GM10248 (cell line): ENCODE measurements at regions not wholly inside any gene's neighbourhood (a gene's known extent, or its start where the extent isn't known, plus 50 kb on each side); places are given as distances from the start of the nearest gene placed in this dataset.

ENCODE experiments used
- CTCF ChIA-PET: fragments of 300-600 bp; sonication (Branson Sonifier 250); formaldehyde crosslinking; extraction: SDS; loops from one replicate; lab custom pipeline; 2021; ENCODE audit warnings: antibody characterized with exemption; lab: Yijun Ruan, JAX
- POLR2A ChIA-PET: fragments of 350-650 bp; sonication (Branson Sonifier 250); formaldehyde crosslinking; extraction: SDS; loops from one replicate; lab custom pipeline; 2020; ENCODE audit warnings: antibody characterized with exemption; lab: Yijun Ruan, JAX
- DNase-seq: peaks from one replicate; pipeline ENCODE4 v3.0.0; 2012; ENCODE audit errors: extremely low spot score
- CTCF ChIP-seq: IDR thresholded peaks from 2 replicates; pipeline ENCODE4 v1.5.1; 2012; ENCODE audit warnings: mild to moderate bottlenecking, low read depth; ENCODE audit errors: extremely low read depth, missing control alignments, control extremely low read depth

GRCh38 chr22:49078076-49078710 is 749.5 kb downstream of the BRD1 start:
- TF ChIP-seq CTCF = no peak
- DNase-seq = no peak
- CTCF ChIA-PET = no interaction called here
- POLR2A ChIA-PET = no interaction called here

GRCh38 chr22:49077586-49077985 is 750.1 kb downstream of the BRD1 start:
- POLR2A ChIA-PET = no interaction called here

GRCh38 chr22:49077036-49077393 is 750.7 kb downstream of the BRD1 start:
- TF ChIP-seq CTCF = no peak
- DNase-seq = no peak
- POLR2A ChIA-PET = no interaction called here
- CTCF ChIA-PET = no interaction called here

More at GRCh38 chr22:49077586-49077985, 750.1 kb downstream of the BRD1 start:
- DNase-seq = no peak
- CTCF ChIA-PET = no interaction called here
- TF ChIP-seq CTCF = no peak

GRCh38 chr22:49076300-49077035 is 751.2 kb downstream of the BRD1 start:
- ChIA-PET POLR2A (no interaction called here), CTCF (no interaction called here)
- no peak for TF ChIP-seq CTCF
- DNase-seq = no peak

- CTCF ChIA-PET = no interaction called here
- TF ChIP-seq CTCF = no peak
- POLR2A ChIA-PET = no interaction called here
- no peak for DNase-seq
Observed at GRCh38 chr22:49075150-49075549, 752.5 kb downstream of the BRD1 start.

GRCh38 chr22:49073873-49074417 is 753.7 kb downstream of the BRD1 start:
- TF ChIP-seq CTCF = no peak
- ChIA-PET CTCF (no interaction called here), POLR2A (no interaction called here)
- DNase-seq = no peak
